Stomach (tissue), 4 donors: ENCODE measurements at regions not wholly inside any gene's neighbourhood (a gene's known extent, or its start where the extent isn't known, plus 50 kb on each side); places are given as distances from the start of the nearest gene placed in this dataset.

Source experiments
- CTCF ChIP-seq, 7 experiments: fragments of 450-650 bp in 4 of 7; fragments of 200-600 bp in 3 of 7; sonication (generic) in 3 of 7; IDR thresholded peaks; one replicate each; pipeline ENCODE4 v1.5.1; 2016 to 2019; ENCODE audit warnings: antibody characterized with exemption in 7 of 7, control low read depth in 2 of 7, mild to moderate bottlenecking in 1 of 7
- EP300 ChIP-seq: sonication (generic); formaldehyde crosslinking; IDR thresholded peaks from one replicate; pipeline ENCODE4 v1.6.1; 2017; ENCODE audit warnings: antibody characterized with exemption
- POLR2A ChIP-seq, 4 donors: fragments of 450-650 bp; IDR thresholded peaks; one replicate each; pipeline ENCODE4 v1.6.1; 2016; ENCODE audit warnings: antibody characterized with exemption in 4 of 4, control low read depth in 2 of 4, mild to moderate bottlenecking in 1 of 4, moderate library complexity in 1 of 4
- POLR2AphosphoS5 ChIP-seq, 3 donors: sonication (generic); formaldehyde crosslinking; IDR thresholded peaks; one replicate each; pipeline ENCODE4 v1.6.1; 2016; ENCODE audit warnings: antibody characterized with exemption in 3 of 3

- TF ChIP-seq CTCF (IDR thresholded peaks at IDR 0.05): no peak
- no peak for TF ChIP-seq POLR2AphosphoS5 (IDR thresholded peaks at IDR 0.05)
- TF ChIP-seq POLR2A (IDR thresholded peaks at IDR 0.05): no peak
- TF ChIP-seq EP300: no peak
Observed at GRCh38 chr2:118529908-118530599, 317.4 kb downstream of the EN1 start.
